ENCODE measurements at regions not wholly inside any gene's neighbourhood (a gene's known extent, or its start where the extent isn't known, plus 50 kb on each side); places are given as distances from the start of the nearest gene placed in this dataset.

GRCh38 chr12:90029317-90029716 is 320.7 kb upstream of the ATP2B1 start:
- TF ChIP-seq, protein P1, sequence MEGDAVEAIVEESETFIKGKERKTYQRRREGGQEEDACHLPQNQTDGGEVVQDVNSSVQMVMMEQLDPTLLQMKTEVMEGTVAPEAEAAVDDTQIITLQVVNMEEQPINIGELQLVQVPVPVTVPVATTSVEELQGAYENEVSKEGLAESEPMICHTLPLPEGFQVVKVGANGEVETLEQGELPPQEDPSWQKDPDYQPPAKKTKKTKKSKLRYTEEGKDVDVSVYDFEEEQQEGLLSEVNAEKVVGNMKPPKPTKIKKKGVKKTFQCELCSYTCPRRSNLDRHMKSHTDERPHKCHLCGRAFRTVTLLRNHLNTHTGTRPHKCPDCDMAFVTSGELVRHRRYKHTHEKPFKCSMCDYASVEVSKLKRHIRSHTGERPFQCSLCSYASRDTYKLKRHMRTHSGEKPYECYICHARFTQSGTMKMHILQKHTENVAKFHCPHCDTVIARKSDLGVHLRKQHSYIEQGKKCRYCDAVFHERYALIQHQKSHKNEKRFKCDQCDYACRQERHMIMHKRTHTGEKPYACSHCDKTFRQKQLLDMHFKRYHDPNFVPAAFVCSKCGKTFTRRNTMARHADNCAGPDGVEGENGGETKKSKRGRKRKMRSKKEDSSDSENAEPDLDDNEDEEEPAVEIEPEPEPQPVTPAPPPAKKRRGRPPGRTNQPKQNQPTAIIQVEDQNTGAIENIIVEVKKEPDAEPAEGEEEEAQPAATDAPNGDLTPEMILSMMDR (IDR thresholded peaks at IDR 0.05): no peak
- TF ChIP-seq EP300 (IDR thresholded peaks at IDR 0.05): no peak

All from sigmoid colon (tissue), 4 donors.